OCI-LY7 (cell line): ENCODE measurements at regions not wholly inside any gene's neighbourhood (a gene's known extent, or its start where the extent isn't known, plus 50 kb on each side); places are given as distances from the start of the nearest gene placed in this dataset.

ENCODE experiments used
- BruUV-seq: library from RNA; stranded (reverse); fragments of 400-500 nt; replicated peaks from 2 replicates; lab custom pipeline; 2021; lab: Mats Ljungman, UMichigan
- CTCF ChIA-PET: fragments of 300-600 bp; sonication (Branson Sonifier 250); formaldehyde crosslinking; loops from one replicate; lab custom pipeline; 2022; ENCODE audit warnings: antibody characterized with exemption; ENCODE audit not compliant: unreplicated experiment; lab: Charles Lee
- POLR2A ChIA-PET: fragments of 300-600 bp; sonication (Branson Sonifier 250); formaldehyde crosslinking; loops from one replicate; lab custom pipeline; 2022; ENCODE audit warnings: antibody characterized with exemption; lab: Charles Lee
- DNase-seq: peaks from one replicate; pipeline ENCODE4 v3.0.0-alpha.2; 2015; ENCODE audit warnings: low spot score
- H2AFZ ChIP-seq: fragments of 200-600 bp; sonication (generic), shearing (Covaris generic); 2 replicates; pipeline ENCODE4 v1.6.1; 2014; ENCODE audit warnings: mild to moderate bottlenecking, antibody characterized with exemption, low read length, moderate library complexity
- H3K27ac ChIP-seq: fragments of 200-600 bp; sonication (generic); 2 replicates; pipeline ENCODE4 v1.5.1; 2014; ENCODE audit warnings: mixed run types, low read depth, mild to moderate bottlenecking, moderate library complexity, low read length, inconsistent platforms; ENCODE audit not compliant: poor library complexity, severe bottlenecking
- H3K36me3 ChIP-seq: fragments of 200-600 bp; sonication (generic); 2 replicates; pipeline ENCODE4 v1.6.1; 2014; ENCODE audit warnings: mild to moderate bottlenecking, antibody characterized with exemption, low read length, moderate library complexity, mixed read lengths; ENCODE audit not compliant: insufficient read depth
- H3K4me1 ChIP-seq: fragments of 200-600 bp; sonication (generic); 2 replicates; pipeline ENCODE4 v1.5.1; 2014; ENCODE audit warnings: mild to moderate bottlenecking, low read length; ENCODE audit not compliant: insufficient read depth, poor library complexity, severe bottlenecking
- H3K4me2 ChIP-seq: fragments of 200-600 bp; sonication (generic); 2 replicates; pipeline ENCODE4 v1.6.1; 2014; ENCODE audit warnings: mild to moderate bottlenecking, low read length
- H3K4me3 ChIP-seq: fragments of 200-600 bp; sonication (generic); 2 replicates; pipeline ENCODE4 v1.5.1; 2014; ENCODE audit warnings: mild to moderate bottlenecking, low read depth, low read length; ENCODE audit not compliant: poor library complexity, severe bottlenecking
- H3K79me2 ChIP-seq: fragments of 200-600 bp; sonication (generic); 2 replicates; pipeline ENCODE4 v1.6.1; 2016; ENCODE audit warnings: low read depth, mild to moderate bottlenecking, low read length, moderate library complexity, mixed read lengths; ENCODE audit not compliant: insufficient read depth
- H3K9me2 ChIP-seq: fragments of 200-600 bp; sonication (generic); 2 replicates; pipeline ENCODE4 v1.6.1; 2016; ENCODE audit warnings: mild to moderate bottlenecking, low read length, mixed read lengths; ENCODE audit not compliant: insufficient read depth
- H3K9me3 ChIP-seq: fragments of 200-600 bp; sonication (generic); 2 replicates; pipeline ENCODE4 v1.6.1; 2014; ENCODE audit warnings: mild to moderate bottlenecking, mixed run types, low read length, mixed read lengths
- H4K20me1 ChIP-seq: fragments of 200-600 bp; sonication (generic); 2 replicates; pipeline ENCODE4 v1.6.1; 2014; ENCODE audit warnings: mild to moderate bottlenecking, antibody characterized with exemption, low read length, moderate library complexity, mixed read lengths; ENCODE audit not compliant: insufficient read depth
- CTCF ChIP-seq: fragments of 200-600 bp; sonication (generic); conservative IDR thresholded peaks from 2 replicates; pipeline ENCODE4 v1.5.1; 2014; ENCODE audit warnings: mild to moderate bottlenecking, antibody characterized with exemption, low read length, moderate library complexity, mixed read lengths
- EZH2phosphoT487 ChIP-seq: fragments of 200-600 bp; sonication (generic); IDR thresholded peaks from 2 replicates; pipeline ENCODE4 v1.6.1; 2018; ENCODE audit warnings: low read depth, borderline replicate concordance, mild to moderate bottlenecking, mixed run types, antibody characterized with exemption, low read length, moderate library complexity, mixed read lengths
- intact Hi-C: fragments of 100-400 bp; cut with micrococcal nuclease; formaldehyde crosslinking; loops from one replicate; pipeline ENCODE4 v1.10.0; 2022; ENCODE audit not compliant: unreplicated experiment

- H3K4me2 ChIP-seq: no peak overlapping the region
Observed at GRCh38 chr7:124354201-124354600, 321.3 kb upstream of the TMEM229A start.

GRCh38 chr7:124351950-124352349, 319.1 kb upstream of the TMEM229A start:
- no peak overlapping the region for H3K27ac ChIP-seq
- POLR2A ChIA-PET: interaction anchor here (0.9 to 1.0 kb wide), 2 partner anchors 9 to 12 kb away, joined by 3 to 4 read pairs; no protein-coding TSS in a partner anchor
- no TSS peak for BruUV-seq
- no peak for DNase-seq
- no peaks in the 10 kb centered on the region for H3K79me2 ChIP-seq
- no peak overlapping the region for H3K4me2 ChIP-seq
- H4K20me1 ChIP-seq: no peaks in the 10 kb centered on the region
- H3K4me1 ChIP-seq: no peaks in the 10 kb centered on the region
- H3K9me3 ChIP-seq: no peaks in the 10 kb centered on the region
- intact Hi-C loops: no loop called here
- no peak overlapping the region for H2AFZ ChIP-seq
- no peaks in the 10 kb centered on the region for H3K36me3 ChIP-seq
- TF ChIP-seq EZH2phosphoT487 (no peak), CTCF (no peak)
- H3K4me3 ChIP-seq: no peak overlapping the region
- CTCF ChIA-PET: no interaction called here
- no peaks in the 10 kb centered on the region for H3K9me2 ChIP-seq

More at GRCh38 chr7:124354201-124354600, 321.3 kb upstream of the TMEM229A start:
- intact Hi-C loops: no loop called here
- ChIA-PET CTCF (no interaction called here), POLR2A (interaction anchor here (0.7 kb wide), 1 partner anchor 353 kb away, joined by 3 read pairs; no protein-coding TSS in a partner anchor)
- BruUV-seq: no TSS peak
- Histone ChIP-seq H3K9me3 (no peaks in the 10 kb centered on the region), H3K36me3 (no peaks in the 10 kb centered on the region), H3K27ac (no peak overlapping the region), H4K20me1 (no peaks in the 10 kb centered on the region), H3K9me2 (no peaks in the 10 kb centered on the region), H2AFZ (no peak overlapping the region), H3K79me2 (no peaks in the 10 kb centered on the region), H3K4me1 (no peaks in the 10 kb centered on the region), H3K4me3 (no peak overlapping the region)
- no peak for DNase-seq
- TF ChIP-seq EZH2phosphoT487 (no peak), CTCF (no peak)

DNA sequence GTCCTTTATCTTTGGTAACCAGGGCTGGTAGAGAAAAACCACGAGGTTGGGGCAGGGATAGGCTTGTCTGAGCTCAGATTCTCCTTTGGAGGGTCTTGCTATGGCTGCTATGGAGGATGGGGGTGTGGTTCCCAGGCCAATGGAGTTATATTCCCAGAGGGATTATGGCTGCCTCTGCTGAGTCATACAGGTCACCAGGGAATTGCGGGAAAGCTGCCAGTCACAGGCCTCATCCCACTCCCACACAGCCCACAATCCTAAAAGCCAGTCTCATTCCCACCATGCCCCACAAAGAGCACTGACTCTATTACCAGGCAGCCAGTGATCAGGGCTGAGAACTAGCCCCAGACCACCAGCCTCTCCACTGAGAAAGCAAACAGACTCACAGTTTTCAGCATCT, 316.6 kb upstream of the TMEM229A start:
- Histone ChIP-seq H2AFZ (no peak overlapping the region), H3K4me3 (no peak overlapping the region), H3K9me3 (no peaks in the 10 kb centered on the region), H3K36me3 (no peaks in the 10 kb centered on the region), H4K20me1 (no peaks in the 10 kb centered on the region), H3K27ac (no peak overlapping the region), H3K4me2 (no peak overlapping the region), H3K79me2 (no peaks in the 10 kb centered on the region), H3K4me1 (no peaks in the 10 kb centered on the region), H3K9me2 (no peaks in the 10 kb centered on the region)
- BruUV-seq: no TSS peak
- DNase-seq: no peak
- TF ChIP-seq CTCF (no peak), EZH2phosphoT487 (no peak)
- POLR2A ChIA-PET: no interaction called here
- intact Hi-C loops: no loop called here
- CTCF ChIA-PET: no interaction called here
